ENCODE measurements at regions not wholly inside any gene's neighbourhood (a gene's known extent, or its start where the extent isn't known, plus 50 kb on each side); places are given as distances from the start of the nearest gene placed in this dataset.

GRCh38 chr13:103405297-103405696, 339.1 kb upstream of the SLC10A2 start:
- H3K36me3 ChIP-seq (ENCODE audit: control insufficient read depth in 2 of 2, insufficient read depth in 1 of 2, low read length in 2 of 2): no peaks in the 10 kb centered on the region
- CTCF ChIA-PET: no interaction called here
- no peak overlapping the region for H3K4me3 ChIP-seq (ENCODE audit: low read depth, low read length)
- TF ChIP-seq ZNF549 (tag by site-specific recombination; IDR thresholded peaks at IDR 0.05) (no peak), KLF16 (tag by site-specific recombination; IDR thresholded peaks at IDR 0.05) (no peak), GLIS2 (tag by site-specific recombination; IDR thresholded peaks at IDR 0.05) (no peak), ZNF138 (tag by site-specific recombination; IDR thresholded peaks at IDR 0.05; ENCODE audit: borderline replicate concordance) (no peak), ZNF626 (tag by site-specific recombination; IDR thresholded peaks at IDR 0.05) (no peak), ZNF629 (tag by site-specific recombination; IDR thresholded peaks at IDR 0.05) (no peak), ZNF600 (tag by site-specific recombination; IDR thresholded peaks at IDR 0.05) (no peak), ZNF274 (IDR thresholded peaks at IDR 0.05; ENCODE audit: low read length) (no peak), ZNF274 (tag by site-specific recombination; IDR thresholded peaks at IDR 0.05; ENCODE audit: borderline replicate concordance) (no peak), ZNF366 (tag by site-specific recombination; conservative IDR thresholded peaks at IDR 0.05) (no peak), ZNF521 (tag by site-specific recombination; IDR thresholded peaks at IDR 0.05) (no peak), ZFP41 (tag by site-specific recombination; IDR thresholded peaks at IDR 0.05; ENCODE audit: borderline replicate concordance) (no peak), MYNN (tag by site-specific recombination; IDR thresholded peaks at IDR 0.05; ENCODE audit: borderline replicate concordance) (no peak), ZNF837 (tag by site-specific recombination; IDR thresholded peaks at IDR 0.05) (no peak), ZNF518A (tag by site-specific recombination; conservative IDR thresholded peaks at IDR 0.05; ENCODE audit: low read depth) (no peak), KLF17 (tag by site-specific recombination; IDR thresholded peaks at IDR 0.05) (no peak), ZNF404 (tag by site-specific recombination; IDR thresholded peaks at IDR 0.05) (no peak), ZNF513 (tag by site-specific recombination; IDR thresholded peaks at IDR 0.05) (no peak), HIC1 (tag by site-specific recombination; IDR thresholded peaks at IDR 0.05) (no peak)
- no peak overlapping the region for H3K27ac ChIP-seq (ENCODE audit: extremely low read depth, low read depth, low read length)
- no peaks in the 10 kb centered on the region for H3K9me3 ChIP-seq (ENCODE audit: control insufficient read depth, insufficient read depth, low read depth, low read length)
- H3K4me1 ChIP-seq (ENCODE audit: control insufficient read depth, insufficient read depth, low read length): no peaks in the 10 kb centered on the region
- POLR2A ChIA-PET: no interaction called here
